DND-41 (cell line): ENCODE measurements at regions not wholly inside any gene's neighbourhood (a gene's known extent, or its start where the extent isn't known, plus 50 kb on each side); places are given as distances from the start of the nearest gene placed in this dataset.

Experiments used
- ATAC-seq: fragments of 200-7000 bp; cut with Tn5 transposase; 3 replicates; pipeline ENCODE4 v1.9.1; 2021; ENCODE audit warnings: low read depth; ENCODE audit not compliant: insufficient read depth
- DNase-seq: peaks from one replicate; pipeline ENCODE4 v3.0.0-alpha.2; 2020
- H2AFZ ChIP-seq: 2 replicates; pipeline ENCODE4 v1.6.0; 2012; ENCODE audit warnings: low read depth, low read length
- H3K27ac ChIP-seq: 2 replicates; pipeline ENCODE4 v1.5.1; 2012; ENCODE audit warnings: low read length, inconsistent platforms
- H3K27me3 ChIP-seq: fragments of 200-600 bp; sonication (generic); 2 replicates; pipeline ENCODE4 v1.6.0; 2012; ENCODE audit warnings: low read length, mild to moderate bottlenecking, inconsistent platforms; ENCODE audit not compliant: insufficient read depth, poor library complexity
- H3K36me3 ChIP-seq: 2 replicates; pipeline ENCODE4 v1.5.1; 2012; ENCODE audit warnings: low read length, inconsistent platforms; ENCODE audit not compliant: insufficient read depth
- H3K4me1 ChIP-seq: 2 replicates; pipeline ENCODE4 v1.5.1; 2012; ENCODE audit warnings: mild to moderate bottlenecking, low read length; ENCODE audit not compliant: insufficient read depth
- H3K4me2 ChIP-seq: 2 replicates; pipeline ENCODE4 v1.6.0; 2012; ENCODE audit warnings: mild to moderate bottlenecking, moderate library complexity, low read length, inconsistent platforms; ENCODE audit not compliant: insufficient read depth
- H3K4me3 ChIP-seq, 2 experiments: fragments of 200-600 bp in 1 of 2; shearing (Covaris generic) in 1 of 2; 2 replicates each; pipeline ENCODE4 v1.5.1; 2012 to 2016; ENCODE audit warnings: inconsistent platforms in 2 of 2, low read length in 2 of 2, mild to moderate bottlenecking in 2 of 2, low read depth in 1 of 2, moderate library complexity in 1 of 2
- H3K79me2 ChIP-seq: 2 replicates; pipeline ENCODE4 v1.6.0; 2012; ENCODE audit warnings: low read length, inconsistent platforms; ENCODE audit not compliant: insufficient read depth
- H3K9ac ChIP-seq: 2 replicates; pipeline ENCODE4 v1.6.0; 2012; ENCODE audit warnings: low read depth, mild to moderate bottlenecking, inconsistent platforms, low read length, moderate library complexity
- H3K9me3 ChIP-seq: 2 replicates; pipeline ENCODE4 v1.5.1; 2012; ENCODE audit warnings: low read length, moderate library complexity, mild to moderate bottlenecking, inconsistent platforms; ENCODE audit not compliant: insufficient read depth, severe bottlenecking
- H4K20me1 ChIP-seq: 2 replicates; pipeline ENCODE4 v1.6.0; 2012; ENCODE audit warnings: low read length; ENCODE audit not compliant: insufficient read depth
- EZH2 ChIP-seq: IDR thresholded peaks from 3 replicates; pipeline ENCODE4 v1.6.1; 2012; ENCODE audit warnings: borderline replicate concordance, low read depth, mild to moderate bottlenecking, moderate library complexity, low read length, inconsistent platforms; ENCODE audit not compliant: severe bottlenecking
- TF ChIP-seq, protein P1 (sequence below): IDR thresholded peaks from 2 replicates; pipeline ENCODE4 v1.5.1; 2012; ENCODE audit warnings: borderline replicate concordance, low read length, moderate library complexity, mild to moderate bottlenecking; ENCODE audit not compliant: poor library complexity, severe bottlenecking; ENCODE audit errors: extremely low read depth

DNA sequence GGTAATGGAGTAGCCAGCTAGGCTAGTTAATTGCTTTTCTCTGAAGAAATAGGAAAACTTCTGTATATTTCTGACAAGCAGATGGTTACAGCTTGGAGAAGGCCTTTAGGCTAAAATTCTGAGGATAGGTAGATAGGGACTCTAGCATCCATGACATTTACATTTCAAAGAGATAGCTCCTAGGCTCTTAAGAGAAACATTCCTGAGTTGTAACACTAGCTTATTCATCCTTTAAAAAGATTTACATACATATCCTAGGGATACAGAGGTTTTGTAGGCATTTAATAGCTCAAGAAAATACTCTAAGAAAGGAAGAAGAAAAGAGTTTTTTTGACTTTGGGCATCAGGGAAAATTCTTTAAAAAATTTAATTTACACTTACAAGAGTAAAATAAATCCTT, 130.9 kb upstream of the CCDC179 start:
- TF ChIP-seq, protein P1, sequence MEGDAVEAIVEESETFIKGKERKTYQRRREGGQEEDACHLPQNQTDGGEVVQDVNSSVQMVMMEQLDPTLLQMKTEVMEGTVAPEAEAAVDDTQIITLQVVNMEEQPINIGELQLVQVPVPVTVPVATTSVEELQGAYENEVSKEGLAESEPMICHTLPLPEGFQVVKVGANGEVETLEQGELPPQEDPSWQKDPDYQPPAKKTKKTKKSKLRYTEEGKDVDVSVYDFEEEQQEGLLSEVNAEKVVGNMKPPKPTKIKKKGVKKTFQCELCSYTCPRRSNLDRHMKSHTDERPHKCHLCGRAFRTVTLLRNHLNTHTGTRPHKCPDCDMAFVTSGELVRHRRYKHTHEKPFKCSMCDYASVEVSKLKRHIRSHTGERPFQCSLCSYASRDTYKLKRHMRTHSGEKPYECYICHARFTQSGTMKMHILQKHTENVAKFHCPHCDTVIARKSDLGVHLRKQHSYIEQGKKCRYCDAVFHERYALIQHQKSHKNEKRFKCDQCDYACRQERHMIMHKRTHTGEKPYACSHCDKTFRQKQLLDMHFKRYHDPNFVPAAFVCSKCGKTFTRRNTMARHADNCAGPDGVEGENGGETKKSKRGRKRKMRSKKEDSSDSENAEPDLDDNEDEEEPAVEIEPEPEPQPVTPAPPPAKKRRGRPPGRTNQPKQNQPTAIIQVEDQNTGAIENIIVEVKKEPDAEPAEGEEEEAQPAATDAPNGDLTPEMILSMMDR: no peak
- TF ChIP-seq EZH2: no peak
- Histone ChIP-seq H3K4me3 (no peak overlapping the region), H3K27me3 (no peaks in the 10 kb centered on the region), H3K4me1 (no peaks in the 10 kb centered on the region), H3K27ac (no peak overlapping the region), H3K9me3 (peaks cover 9% of the 10 kb centered on the region), H3K4me2 (no peak overlapping the region), H3K36me3 (no peaks in the 10 kb centered on the region), H3K9ac (no peak overlapping the region), H4K20me1 (no peaks in the 10 kb centered on the region), H2AFZ (no peak overlapping the region), H3K79me2 (no peaks in the 10 kb centered on the region)
- ATAC-seq: no peak
- DNase-seq: no peak

DNA sequence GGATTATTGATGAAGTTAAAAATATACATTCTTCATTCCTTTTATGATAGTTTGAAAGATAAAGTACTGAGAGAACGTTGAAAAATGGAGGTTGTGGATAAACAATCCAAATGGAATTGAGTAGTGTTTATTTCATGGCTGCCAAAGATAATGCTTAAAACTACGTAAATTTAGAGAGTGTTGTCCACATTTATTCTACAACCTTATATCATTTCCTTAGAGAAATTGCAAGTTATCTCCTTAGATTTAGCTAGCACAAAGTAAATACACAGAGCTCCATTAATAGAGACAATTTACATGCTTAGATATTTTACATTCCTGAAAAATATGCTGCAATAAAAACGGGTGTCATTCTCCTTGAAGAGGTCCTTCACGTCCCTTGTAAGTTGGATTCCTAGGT, 146.5 kb upstream of the CCDC179 start:
- Histone ChIP-seq H3K9me3 (no peaks in the 10 kb centered on the region), H3K4me1 (no peaks in the 10 kb centered on the region), H3K27me3 (no peaks in the 10 kb centered on the region), H2AFZ (no peak overlapping the region), H3K36me3 (no peaks in the 10 kb centered on the region), H3K27ac (no peak overlapping the region), H4K20me1 (no peaks in the 10 kb centered on the region), H3K4me3 (no peak overlapping the region), H3K79me2 (no peaks in the 10 kb centered on the region), H3K9ac (no peak overlapping the region), H3K4me2 (no peak overlapping the region)
- DNase-seq (no peak), ATAC-seq (no peak)
- no peak for TF ChIP-seq EZH2
- TF ChIP-seq, protein P1: no peak

DNA sequence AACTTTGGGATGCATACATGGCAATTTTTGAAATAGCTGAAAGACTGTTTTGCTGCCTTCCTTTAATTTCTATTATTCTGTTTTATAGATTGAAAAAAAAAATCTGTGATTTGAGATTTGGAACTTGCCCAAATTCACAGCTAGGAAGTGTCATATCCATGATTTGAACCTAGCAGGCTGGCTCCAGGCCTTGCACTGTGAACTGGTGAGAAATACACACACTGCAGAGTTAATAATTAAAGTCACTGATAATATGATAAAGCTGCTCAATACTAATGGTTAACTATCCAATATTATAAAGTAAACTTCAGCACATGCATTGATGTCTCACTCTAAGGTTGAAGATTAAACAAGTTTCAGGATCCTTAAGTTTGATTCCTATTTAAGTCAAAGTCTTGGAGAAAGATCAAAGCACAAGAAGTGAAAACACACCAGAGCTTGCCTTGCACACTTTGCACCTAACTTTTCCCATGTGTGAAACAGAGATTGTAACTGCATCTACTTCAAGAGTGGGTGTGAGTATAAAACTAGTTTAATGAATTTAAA, 150.6 kb upstream of the CCDC179 start:
- H3K4me3 ChIP-seq: no peak overlapping the region
- TF ChIP-seq, protein P1: no peak
- TF ChIP-seq EZH2: no peak

DNA sequence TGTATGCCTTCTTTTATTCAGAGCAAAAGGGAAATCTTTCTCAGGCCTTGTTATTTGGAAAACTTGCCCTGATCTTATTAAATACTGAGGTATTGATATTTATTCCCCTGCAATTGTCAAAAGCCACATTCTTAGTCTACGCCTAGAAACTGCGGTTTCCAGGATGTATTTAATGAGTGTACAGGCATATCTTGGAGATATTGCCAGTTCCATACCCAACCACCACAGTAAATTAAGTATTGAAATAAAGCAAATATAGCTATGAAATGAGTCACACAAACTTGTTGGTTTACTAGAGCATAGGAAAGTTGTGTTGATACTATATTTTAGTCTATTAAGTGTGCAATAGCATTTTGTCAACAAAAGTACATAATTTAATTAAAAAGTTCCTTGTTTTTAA, 152.7 kb upstream of the CCDC179 start:
- Histone ChIP-seq H3K27ac (no peak overlapping the region), H4K20me1 (no peaks in the 10 kb centered on the region), H3K79me2 (no peaks in the 10 kb centered on the region), H2AFZ (no peak overlapping the region), H3K9me3 (no peaks in the 10 kb centered on the region), H3K4me1 (no peaks in the 10 kb centered on the region), H3K9ac (no peak overlapping the region), H3K36me3 (no peaks in the 10 kb centered on the region), H3K4me2 (no peak overlapping the region), H3K27me3 (no peaks in the 10 kb centered on the region), H3K4me3 (no peak overlapping the region)
- ATAC-seq: no peak
- DNase-seq: no peak
- TF ChIP-seq EZH2: no peak
- TF ChIP-seq, protein P1: no peak

More for the DNA sequence above, 150.6 kb upstream of the CCDC179 start:
- Histone ChIP-seq H3K27ac (no peak overlapping the region), H2AFZ (no peak overlapping the region), H4K20me1 (no peaks in the 10 kb centered on the region), H3K9me3 (no peaks in the 10 kb centered on the region), H3K79me2 (no peaks in the 10 kb centered on the region), H3K9ac (no peak overlapping the region), H3K4me2 (no peak overlapping the region), H3K4me1 (no peaks in the 10 kb centered on the region), H3K36me3 (no peaks in the 10 kb centered on the region), H3K27me3 (no peaks in the 10 kb centered on the region)
- ATAC-seq (no peak), DNase-seq (no peak)
